GM18870 (cell line): ENCODE measurements at regions not wholly inside any gene's neighbourhood (a gene's known extent, or its start where the extent isn't known, plus 50 kb on each side); places are given as distances from the start of the nearest gene placed in this dataset.
"Not testable (repeated sequence)": the region's sequence is repeated elsewhere in the genome, so short reads cannot be mapped to it uniquely, and the experiment has no call there.

Source experiments
- ATAC-seq: cut with Tn5 transposase; IDR thresholded peaks from one replicate; pipeline ENCODE4 v1.9.1; 2021; ENCODE audit warnings: moderate library complexity; ENCODE audit not compliant: unreplicated experiment

DNA sequence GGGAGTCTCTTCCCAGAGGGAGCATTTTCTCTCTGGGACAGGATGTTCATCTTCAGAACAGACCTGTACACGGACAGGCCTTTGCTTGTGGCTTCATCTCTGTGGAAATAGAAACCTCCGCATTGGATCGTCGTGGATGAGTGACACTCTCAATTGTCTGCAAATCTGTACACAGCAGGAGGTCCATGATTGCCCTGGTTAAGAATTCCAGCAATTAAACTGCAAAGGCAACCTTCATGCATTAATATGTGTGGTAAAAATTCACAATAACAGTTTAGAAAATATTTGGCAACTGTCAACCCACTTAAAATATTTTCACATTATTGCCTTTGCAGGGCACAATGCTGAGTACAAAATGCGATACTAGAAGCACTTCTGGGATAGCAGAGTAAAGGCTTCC is 149.8 kb upstream of the SFSWAP start:
- ATAC-seq: no peak

DNA sequence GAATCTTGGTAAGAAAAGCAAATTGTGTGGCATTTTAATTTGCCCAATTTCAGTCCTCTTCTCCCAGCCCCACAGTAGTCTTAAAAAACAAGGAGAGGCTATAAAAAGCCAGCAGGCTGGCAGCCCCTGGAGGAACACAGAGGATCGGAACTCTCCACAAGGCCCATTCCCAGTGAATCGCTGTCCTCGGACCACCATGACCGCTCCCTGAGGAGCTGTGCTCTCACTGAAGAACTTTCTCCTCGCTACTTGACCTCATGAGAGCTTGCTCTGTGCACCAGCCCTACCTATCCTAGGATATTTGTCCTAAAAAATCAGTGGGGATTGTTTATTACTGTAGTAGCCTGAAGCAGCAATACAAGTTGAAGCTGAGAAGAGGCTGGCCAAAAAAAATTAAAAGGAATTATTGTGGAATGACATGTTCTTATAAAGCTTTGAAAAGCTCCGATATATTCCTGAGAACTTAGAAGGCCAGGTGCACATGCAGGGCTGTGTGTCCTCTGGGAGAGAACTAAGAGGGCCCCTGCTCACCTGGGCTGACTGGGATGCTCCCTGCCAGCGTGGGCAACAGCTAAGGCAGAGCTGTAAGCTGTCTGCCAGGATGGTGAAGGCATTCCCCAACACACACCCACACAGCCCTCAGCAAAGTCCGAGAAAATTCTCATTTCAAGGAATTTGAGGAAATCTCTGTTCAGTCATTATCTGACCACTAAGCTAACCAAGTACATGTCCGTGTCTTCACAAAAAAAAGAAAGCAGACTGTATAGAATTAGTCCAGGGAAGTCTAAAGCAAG is 148.8 kb upstream of the SFSWAP start:
- no peak for ATAC-seq

DNA sequence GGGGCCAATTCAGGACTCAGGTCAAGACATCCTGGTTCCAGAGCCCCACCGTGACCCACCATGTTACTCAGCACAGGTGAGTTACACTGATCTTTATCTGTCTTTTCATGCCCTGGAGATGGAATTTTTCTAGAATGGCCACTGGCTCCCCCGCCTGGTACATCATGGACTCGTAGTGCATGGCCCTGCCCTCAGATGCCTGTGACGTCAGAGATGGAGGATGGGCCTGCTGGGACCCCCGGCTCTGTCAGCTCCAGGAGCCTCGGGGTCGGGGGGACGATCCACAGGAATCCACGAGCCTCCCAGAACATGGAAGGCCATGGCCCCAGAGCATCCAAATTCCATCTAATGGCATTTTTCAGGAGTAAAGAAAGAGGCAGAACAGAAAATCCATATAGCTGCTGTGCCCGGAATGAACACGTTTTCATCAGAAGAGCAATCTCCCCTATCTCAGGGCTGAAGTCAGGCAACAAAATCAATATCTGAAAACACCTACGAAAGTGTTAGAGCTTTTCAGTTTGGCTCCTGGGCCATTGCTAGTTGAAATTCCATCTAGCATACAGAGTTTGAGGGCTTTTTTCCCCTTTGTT is 146.7 kb upstream of the SFSWAP start:
- not testable (repeated sequence) for ATAC-seq

DNA sequence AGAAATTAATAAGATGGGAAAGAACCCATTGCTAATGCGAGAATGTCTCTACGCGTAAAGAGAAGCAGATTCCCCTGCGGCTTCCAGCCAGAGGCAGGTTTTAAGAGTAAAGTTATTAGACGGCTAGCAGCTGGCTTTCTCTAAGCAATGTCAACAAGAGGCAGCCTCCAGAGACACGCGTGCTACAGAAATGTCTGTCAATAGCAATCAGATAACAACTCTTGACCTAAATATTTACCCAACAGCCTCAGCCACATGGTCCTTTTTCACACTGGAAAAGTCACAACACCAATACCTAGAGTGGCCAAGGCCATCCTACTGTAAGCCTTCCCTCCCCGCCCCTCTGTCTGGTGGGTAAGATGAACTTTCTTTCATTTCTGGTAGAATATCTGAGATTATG is 146.0 kb upstream of the SFSWAP start:
- no peak for ATAC-seq

DNA sequence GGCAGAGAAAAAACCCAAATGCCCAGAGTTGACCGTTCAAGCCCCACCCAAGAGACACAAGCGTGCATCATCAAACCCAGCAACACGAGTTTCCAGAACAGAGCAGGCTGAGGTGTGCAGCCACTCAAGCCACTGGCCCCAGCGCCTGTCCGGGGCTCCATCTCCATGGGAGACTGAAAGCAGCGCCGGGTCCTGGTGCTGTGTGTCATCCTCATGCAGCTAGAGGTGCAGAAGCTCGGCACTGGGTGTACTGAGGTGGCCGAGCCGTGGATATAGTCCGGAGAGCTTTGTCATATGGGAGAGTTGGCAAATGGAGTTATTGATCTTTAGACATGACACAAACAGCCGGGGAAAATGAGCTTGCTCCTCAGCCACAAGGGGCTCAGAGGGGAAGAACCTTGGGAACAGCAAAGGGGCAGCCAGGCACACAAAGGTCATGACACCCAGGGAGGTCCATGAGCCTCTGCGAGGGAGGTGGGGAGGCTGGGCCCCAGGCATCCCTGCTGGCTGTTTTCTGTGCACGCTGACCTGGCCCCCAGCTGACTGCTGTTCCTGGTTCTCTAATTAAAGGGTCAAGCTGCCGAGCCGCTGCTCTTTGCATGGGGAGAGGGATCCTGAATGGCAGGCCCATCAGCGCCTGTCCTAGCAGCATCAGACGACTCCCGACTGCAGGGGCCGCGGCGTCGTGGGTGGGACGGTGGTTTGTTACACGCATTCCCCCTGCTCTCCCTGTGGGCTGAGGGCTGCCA is 145.4 kb upstream of the SFSWAP start:
- ATAC-seq: no peak

DNA sequence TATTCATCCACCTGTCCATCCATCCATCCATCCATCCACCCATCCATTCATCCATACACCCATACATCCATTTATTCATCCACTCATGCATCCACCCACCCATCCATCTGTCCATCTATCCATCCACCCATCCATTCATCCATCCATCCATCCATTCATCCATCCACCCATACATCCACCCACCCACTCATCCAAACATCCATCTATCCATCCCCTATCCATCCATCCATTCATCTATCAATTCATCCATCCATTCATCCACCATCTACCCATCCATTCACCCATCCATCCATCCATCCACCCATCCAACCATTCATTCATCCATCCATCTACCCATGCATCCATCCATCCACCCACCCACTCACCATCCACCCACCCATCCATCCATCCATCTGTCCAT is 142.6 kb upstream of the SFSWAP start:
- no peak for ATAC-seq

DNA sequence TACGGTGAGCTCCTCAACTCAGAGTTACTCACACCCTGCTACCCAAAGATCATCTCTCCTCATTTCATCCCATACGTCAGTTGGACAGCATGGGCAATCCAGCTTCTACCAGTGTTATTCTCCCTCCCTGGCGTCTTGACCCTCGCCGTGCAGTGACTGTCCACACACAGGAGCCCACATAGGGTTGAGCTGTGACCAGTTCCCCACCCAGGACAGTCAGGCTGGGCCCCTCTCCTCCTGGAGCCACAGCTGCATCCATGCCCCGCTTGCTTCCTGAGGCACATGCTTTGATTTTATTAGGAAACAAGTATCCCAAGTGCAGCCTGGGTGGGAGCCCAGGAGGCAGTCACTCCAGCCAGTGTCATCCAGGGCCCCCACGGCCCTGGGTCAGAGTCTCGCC is 140.3 kb upstream of the SFSWAP start:
- no peak for ATAC-seq

DNA sequence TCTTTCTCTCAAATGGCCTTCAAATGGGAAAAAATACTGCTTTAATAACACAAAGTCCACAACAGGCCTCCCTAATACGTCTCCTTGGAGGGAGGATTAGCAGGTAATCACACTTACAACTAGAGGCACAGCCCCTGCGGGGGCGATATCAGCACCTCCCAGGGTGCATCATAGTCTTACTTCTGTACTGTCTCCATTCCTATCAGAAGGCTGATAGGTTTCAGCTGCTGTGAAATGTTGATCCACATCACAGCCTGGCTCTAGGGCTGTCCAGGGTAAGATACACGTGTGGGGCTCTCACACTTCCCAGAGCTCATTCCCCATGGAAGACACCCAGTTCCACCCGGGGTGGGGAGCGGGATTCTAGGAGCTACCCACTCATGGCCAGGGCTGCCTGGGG is 139.1 kb upstream of the SFSWAP start:
- no peak for ATAC-seq

DNA sequence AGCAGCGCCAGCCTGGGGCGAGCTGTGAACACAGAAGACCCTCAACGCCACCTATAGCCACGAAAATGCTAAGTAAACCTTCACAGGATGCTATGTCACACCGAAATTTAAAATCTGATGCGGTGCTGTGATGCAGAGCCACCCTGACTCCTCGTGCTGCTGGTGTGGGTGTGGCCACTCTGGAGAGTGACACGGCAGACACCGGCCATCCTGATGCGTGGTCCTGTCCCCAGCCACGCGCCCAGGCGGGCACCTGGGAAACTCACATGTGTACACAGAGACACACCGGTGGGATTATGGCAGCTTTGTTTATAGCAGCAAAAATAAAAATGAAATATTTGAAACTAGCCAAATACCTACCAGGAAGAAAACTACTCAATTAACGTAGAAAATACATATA is 138.3 kb upstream of the SFSWAP start:
- ATAC-seq: no peak

DNA sequence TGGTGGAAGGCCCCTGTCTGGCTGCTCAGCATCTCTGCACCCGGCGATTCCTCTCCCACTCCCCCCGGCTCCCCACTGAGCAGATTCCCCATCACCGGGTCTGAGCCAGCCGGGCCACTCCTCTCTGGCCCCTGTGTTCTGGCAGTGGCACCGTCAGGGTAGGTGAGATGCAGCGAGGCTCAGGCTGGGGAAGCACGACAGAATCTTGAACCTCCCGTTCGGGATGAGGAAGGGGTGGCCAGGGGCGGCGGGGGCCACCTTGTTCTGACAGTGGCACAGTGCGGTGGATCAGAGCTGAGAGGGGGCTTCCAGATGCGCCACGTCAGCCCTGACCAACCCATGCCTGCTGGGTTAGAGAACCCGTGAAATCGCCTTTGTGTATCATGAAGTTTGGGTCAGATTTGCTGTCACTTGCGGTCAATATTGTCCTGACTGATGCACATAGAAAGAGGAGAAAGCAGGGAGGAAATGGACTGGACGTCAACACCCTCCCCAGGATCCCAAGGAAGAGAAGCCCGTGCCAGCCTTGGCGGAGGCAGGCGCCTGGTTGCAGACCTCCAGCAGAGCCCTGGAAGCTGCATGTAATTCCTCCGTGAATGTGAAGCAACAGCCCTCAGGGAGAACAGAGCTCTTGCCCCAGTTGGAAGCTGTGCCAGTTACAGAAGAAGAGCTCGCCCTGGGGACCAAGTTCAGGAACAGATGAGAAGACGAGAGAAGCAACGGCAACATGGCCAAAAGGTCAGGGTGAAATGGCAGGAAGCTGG is 137.1 kb upstream of the SFSWAP start:
- ATAC-seq: no peak

DNA sequence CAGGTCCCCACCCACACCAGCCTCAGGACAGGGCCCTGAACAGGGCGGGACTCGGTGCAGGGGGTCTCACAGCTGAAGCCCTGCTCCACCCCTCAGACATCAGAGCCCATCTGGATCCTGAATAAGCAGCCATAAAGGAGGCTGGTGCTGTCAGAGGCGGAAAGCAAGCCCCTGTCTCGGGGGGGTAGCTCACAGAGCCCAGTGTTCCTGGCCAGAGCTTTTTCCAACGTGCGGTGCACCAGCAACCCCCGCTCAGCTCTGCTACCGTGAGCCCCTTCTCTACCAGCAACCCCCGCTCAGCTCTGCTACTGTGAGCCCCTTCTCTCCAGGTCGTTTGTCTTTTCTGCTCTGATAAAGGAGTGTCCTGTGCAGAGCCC is 136.5 kb upstream of the SFSWAP start:
- no peak for ATAC-seq

DNA sequence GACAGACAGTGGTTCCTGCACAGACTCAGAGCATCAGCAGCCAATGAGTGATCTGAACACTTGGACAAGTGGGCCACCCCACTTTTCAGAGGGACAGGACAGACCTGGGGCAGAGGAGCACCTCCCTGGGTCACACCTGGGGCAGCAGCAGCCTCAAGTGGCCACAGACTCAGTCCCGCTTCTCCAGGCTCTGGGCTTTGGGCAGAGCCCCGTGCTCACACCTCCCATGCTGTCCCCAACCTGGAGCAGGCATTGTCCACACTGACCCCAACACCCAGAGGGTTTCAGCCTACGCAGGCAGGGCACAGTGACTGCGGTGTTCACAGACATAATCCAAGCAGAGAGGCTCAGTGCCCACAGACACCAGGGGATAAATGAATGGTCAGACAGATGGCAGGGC is 135.5 kb upstream of the SFSWAP start:
- no peak for ATAC-seq

DNA sequence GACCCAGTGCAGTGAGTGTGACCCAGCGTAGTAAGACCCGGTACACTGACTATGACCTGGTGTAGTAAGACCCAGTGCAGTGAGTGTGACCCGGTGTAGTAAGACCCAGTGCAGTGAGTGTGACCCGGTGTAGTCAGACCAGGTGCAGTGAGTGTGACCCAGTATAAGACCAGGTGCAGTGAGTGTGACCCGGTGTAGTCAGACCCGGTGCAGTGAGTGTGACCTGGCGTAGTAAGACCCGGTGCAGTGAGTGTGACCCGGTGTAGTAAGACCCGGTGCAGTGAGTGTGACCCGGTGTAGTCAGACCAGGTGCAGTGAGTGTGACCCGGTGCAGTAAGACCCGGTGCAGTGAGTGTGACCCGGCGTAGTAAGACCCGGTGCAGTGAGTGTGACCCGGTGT is 134.2 kb upstream of the SFSWAP start:
- not testable (repeated sequence) for ATAC-seq

DNA sequence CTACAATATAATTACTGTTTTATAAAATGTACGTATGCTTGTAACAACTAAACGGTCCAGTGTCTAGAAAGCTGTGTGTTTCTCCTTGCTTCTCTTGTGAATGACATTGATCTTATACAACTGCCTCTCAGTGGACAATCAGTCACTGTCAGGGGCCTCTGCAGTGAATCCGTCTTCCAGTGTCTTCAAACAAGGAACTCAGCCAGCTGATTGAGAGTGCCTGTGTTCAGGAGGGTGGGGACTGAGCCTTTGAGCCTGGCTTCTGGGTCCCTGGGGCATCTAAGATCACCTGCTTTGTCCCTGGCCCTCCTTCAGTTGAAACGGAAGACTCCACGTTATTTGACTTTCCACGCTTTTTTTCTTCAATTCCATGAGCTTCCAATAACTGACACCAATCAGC is 133.1 kb upstream of the SFSWAP start:
- no peak for ATAC-seq

DNA sequence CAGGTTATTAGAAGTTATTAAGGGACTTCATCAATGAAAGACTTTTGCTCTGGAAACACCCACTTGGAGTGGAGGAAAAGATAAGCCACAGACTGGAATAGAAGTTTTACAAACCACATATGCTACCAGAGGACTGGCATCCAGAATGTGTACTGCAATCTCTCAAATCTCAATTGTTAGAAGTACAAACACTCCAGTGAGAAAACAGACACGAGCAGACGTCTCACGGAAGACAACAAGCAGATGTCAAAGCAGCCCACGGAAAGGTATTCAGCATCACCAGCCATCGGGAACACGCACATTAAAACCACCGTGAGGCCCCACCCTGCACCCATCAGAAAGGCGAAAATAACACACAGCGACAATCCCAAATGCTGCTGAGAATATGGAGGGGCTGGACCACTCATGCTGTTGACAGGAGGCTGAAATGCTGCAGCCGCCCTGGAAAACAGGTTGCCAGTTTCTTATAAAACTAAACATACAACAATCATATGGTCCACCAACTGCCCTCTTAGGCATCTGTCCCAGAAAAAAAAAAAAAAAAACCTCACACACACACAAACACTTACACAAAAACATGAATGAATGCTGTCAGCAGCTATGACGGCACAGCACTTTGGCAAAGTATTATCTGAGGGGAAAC is 131.9 kb upstream of the SFSWAP start:
- ATAC-seq: no peak

DNA sequence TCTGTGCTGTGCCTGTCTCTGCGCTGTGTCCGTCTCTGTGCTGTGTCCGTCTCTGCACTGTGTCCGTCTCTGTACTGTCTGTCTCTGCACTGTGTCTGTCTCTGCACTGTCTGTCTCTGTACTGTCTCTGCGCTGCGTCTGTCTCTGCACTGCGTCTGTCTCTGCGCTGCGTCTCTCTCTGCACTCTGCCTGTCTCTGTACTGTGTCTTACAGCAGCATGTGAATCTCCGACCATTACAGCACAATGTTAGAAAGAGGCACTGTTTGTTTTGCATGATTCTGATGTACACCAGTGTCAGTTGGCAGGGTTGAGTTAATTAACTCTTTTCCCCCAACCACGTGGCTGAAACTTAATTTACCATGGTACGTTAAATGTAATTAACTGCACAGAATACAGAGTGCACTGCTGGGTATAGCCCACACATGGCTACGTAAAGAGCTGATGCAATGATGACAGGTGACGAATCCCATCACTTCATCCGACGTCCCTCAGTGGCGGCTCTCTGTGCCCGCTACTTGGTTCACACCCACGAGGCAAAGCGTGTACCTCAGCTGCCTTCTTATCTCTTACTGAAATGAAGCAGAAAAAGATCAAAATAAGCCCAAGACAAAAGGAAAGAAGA is 127.7 kb upstream of the SFSWAP start:
- ATAC-seq: no peak

DNA sequence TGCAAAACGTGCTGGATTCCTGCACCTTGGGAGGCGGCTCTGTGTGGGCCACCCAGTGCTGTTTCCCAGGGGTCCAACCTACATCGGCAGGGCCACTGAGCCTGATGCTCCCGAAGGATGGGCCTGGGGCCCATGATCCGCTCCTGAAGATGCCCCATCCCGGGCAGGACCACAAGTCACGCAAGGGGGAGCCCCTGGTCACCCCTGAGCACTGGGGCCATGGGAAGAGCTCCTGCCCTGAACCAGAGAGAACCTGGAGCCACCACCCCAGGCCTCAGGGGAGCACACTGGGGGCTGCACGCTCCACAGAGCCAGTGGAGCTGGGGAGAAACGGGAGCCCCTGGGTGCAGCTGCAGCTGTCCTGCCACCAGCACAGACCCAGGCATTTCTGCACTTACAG is 124.6 kb upstream of the SFSWAP start:
- ATAC-seq: no peak

DNA sequence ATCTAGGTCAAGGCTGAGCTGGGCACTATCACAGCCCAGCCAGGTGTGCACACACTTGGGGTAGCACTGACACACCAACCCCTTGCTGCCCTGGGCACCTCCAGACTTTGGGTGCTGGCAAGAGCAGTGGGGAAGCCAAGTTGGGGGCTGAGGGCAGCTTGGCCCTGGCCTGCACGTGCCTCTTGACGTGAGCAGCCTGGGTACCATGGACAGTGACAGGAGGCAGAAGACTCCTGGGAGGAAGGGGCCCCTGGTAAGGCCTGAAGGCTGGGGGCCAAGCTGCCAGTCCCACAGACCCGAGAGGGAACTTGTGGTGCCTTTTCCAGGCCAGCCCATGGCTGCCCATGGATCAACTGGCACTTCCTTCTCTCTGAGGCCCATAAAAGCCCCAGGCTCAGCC is 124.1 kb upstream of the SFSWAP start:
- no peak for ATAC-seq

DNA sequence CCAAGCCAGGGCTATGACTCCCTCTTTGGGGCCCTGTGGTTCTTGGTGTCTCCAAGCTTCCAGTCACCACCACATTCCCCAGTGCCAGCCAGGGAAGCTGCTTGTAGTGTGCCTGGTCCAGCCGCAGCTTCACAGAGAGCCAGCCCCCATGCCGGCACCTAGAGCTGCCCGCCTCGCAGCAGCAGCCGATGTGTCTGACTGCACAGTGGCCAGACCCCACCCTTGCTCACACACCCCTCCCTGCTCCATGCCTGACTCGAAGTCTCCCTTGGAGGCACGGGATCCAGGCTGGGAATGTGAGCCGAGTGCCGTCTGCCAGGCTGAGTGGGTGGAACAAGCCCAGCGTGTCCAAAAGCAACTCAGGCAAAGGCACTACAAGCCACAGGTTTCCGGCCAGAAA is 123.3 kb upstream of the SFSWAP start:
- no peak for ATAC-seq

DNA sequence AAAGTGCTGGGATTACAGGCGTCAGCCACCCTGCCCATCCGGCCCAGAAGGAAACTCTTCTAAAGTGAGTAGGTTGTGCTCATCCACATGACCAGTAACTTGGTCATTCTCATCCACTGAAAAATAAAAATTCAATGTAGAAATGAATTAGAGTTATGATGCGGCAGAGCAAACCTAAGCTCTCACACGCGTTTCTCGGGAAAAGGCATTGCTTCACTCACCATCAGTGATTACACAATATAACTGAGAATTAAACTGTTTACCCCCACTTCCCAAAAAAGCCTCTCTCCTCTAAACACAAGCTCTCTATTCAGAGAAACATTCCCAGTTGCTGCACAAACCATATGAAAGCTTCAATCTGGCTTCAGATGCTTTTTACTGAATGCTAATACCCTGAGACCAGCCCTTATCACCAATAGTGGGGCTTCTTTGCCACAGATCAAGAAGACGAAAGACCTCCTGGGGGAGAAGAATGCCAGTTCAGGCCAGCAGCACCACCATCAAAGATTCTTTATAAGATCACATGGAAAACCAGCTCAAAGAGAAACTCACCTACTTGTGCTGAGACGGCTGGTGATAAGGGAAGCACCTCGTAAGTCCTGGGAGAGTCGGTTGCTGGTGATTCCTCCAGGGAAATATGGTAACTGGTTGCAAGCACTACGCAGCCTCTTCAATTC is 121.5 kb upstream of the SFSWAP start:
- no peak for ATAC-seq
